K562 (cell line): ENCODE measurements at regions not wholly inside any gene's neighbourhood (a gene's known extent, or its start where the extent isn't known, plus 50 kb on each side); places are given as distances from the start of the nearest gene placed in this dataset.

ENCODE experiments used
- ATAC-seq: fragments of 200-7000 bp; cut with Tn5 transposase; 3 replicates; pipeline ENCODE4 v1.9.1; 2020; ENCODE audit warnings: moderate library complexity
- BruUV-seq: library from RNA; stranded (reverse); fragments of 400-500 nt; replicated peaks from 2 replicates; lab custom pipeline; 2021; lab: Mats Ljungman, UMichigan
- CTCF ChIA-PET: fragments of 300-600 bp; formaldehyde crosslinking; extraction: SDS; loops from one replicate; lab custom pipeline; 2021; ENCODE audit warnings: low intra/inter-chr PET ratio; lab: Yijun Ruan, JAX
- POLR2A ChIA-PET: fragments of 300-600, 350-650 bp; sonication (Branson Sonifier 250); formaldehyde crosslinking; extraction: SDS; loops from one replicate; lab custom pipeline; 2021; ENCODE audit warnings: antibody characterized with exemption, inconsistent platforms; lab: Yijun Ruan, JAX
- DNase-seq, 4 experiments: peaks; one replicate each; pipeline versions ENCODE4 v3.0.0 to v3.0.0-alpha.2; 2011 to 2018; ENCODE audit warnings: low spot score in 3 of 4, mixed read lengths in 3 of 4; ENCODE audit errors: extremely low read depth in 1 of 4
- FAIRE-seq: peaks from 2 replicates; lab custom pipeline; 2011; peaks lifted over from hg19 to GRCh38; lab: Jason Lieb, UNC
- H2AFZ ChIP-seq: 2 replicates; pipeline ENCODE4 v1.6.0; 2011; ENCODE audit warnings: low read depth, low read length, control low read depth, inconsistent platforms
- H3K27ac ChIP-seq: fragments of 200-600 bp; 3 replicates; pipeline ENCODE4 v1.8.0; 2011; ENCODE audit warnings: low read depth, mild to moderate bottlenecking, control low read depth, inconsistent platforms, low read length, moderate library complexity, mixed read lengths; ENCODE audit errors: extremely low read depth
- H3K27me3 ChIP-seq, 2 experiments: fragments of 300-600 bp in 1 of 2; 2 replicates in 1 of 2; 3 replicates in 1 of 2; pipeline versions ENCODE4 v1.6.0 to v1.8.0; 2011; ENCODE audit warnings: inconsistent platforms in 2 of 2, low read length in 2 of 2, mild to moderate bottlenecking in 1 of 2, mixed read lengths in 1 of 2, moderate library complexity in 1 of 2; ENCODE audit not compliant: control insufficient read depth in 2 of 2, insufficient read depth in 2 of 2
- H3K36me3 ChIP-seq: fragments of 300-600 bp; 3 replicates; pipeline ENCODE4 v1.8.0; 2011; ENCODE audit warnings: mild to moderate bottlenecking, low read length, inconsistent platforms; ENCODE audit not compliant: control insufficient read depth, insufficient read depth
- H3K4me1 ChIP-seq, 2 experiments: fragments of 200-600 bp in 1 of 2; replicated peaks in 1 of 2; 2 replicates in 1 of 2; 3 replicates in 1 of 2; pipeline versions ENCODE4 v1.5.1 to v1.8.0; 2011; ENCODE audit warnings: inconsistent platforms in 2 of 2, low read length in 2 of 2, mild to moderate bottlenecking in 1 of 2, mixed read lengths in 1 of 2, moderate library complexity in 1 of 2; ENCODE audit not compliant: control insufficient read depth in 2 of 2, insufficient read depth in 2 of 2
- H3K4me2 ChIP-seq: 2 replicates; pipeline ENCODE4 v1.6.1; 2011; ENCODE audit warnings: low read length, control low read depth, inconsistent platforms, mixed read lengths; ENCODE audit not compliant: insufficient read depth
- H3K4me3 ChIP-seq: fragments of 200-600 bp; sonication (generic), shearing (Covaris generic); 2 replicates; pipeline ENCODE4 v1.5.1; 2016; ENCODE audit warnings: control low read depth, inconsistent platforms
- H3K79me2 ChIP-seq: fragments of 200-600 bp; 3 replicates; pipeline ENCODE4 v1.8.0; 2011; ENCODE audit warnings: low read length, inconsistent platforms; ENCODE audit not compliant: control insufficient read depth, insufficient read depth
- H3K9ac ChIP-seq, 2 experiments: 2 replicates each; pipeline versions ENCODE4 v1.6.0 to v1.6.1; 2011; ENCODE audit warnings: low read depth in 2 of 2, low read length in 2 of 2, control low read depth in 1 of 2, inconsistent platforms in 1 of 2, mild to moderate bottlenecking in 1 of 2, mixed read lengths in 1 of 2; ENCODE audit not compliant: insufficient read depth in 1 of 2
- H3K9me1 ChIP-seq: one replicate; pipeline ENCODE4 v1.6.0; 2011; ENCODE audit warnings: inconsistent platforms, mild to moderate bottlenecking, low read length, moderate library complexity; ENCODE audit not compliant: control insufficient read depth, insufficient read depth
- H3K9me3 ChIP-seq: replicated peaks from 2 replicates; pipeline ENCODE4 v1.5.1; 2011; ENCODE audit warnings: low read depth, low read length, inconsistent platforms; ENCODE audit not compliant: control insufficient read depth, insufficient read depth
- H4K20me1 ChIP-seq: replicated peaks from 2 replicates; pipeline ENCODE4 v1.6.1; 2011; ENCODE audit warnings: low read length, inconsistent platforms, mixed read lengths; ENCODE audit not compliant: control insufficient read depth, insufficient read depth
- CHD4 ChIP-seq: fragments of 200-600 bp; sonication (generic); IDR thresholded peaks from 3 replicates; pipeline ENCODE4 v1.6.1; 2012; ENCODE audit warnings: low read depth, mild to moderate bottlenecking, mixed read lengths, low read length, inconsistent platforms; ENCODE audit not compliant: insufficient read depth, insufficient replicate concordance, poor library complexity, severe bottlenecking
- FUS ChIP-seq: fragments of 200-400 bp; formaldehyde crosslinking; optimal IDR thresholded peaks from 2 replicates; pipeline ENCODE3; 2017; ENCODE audit warnings: low read depth, low read length
- HNRNPL ChIP-seq: fragments of 200-400 bp; formaldehyde crosslinking; IDR thresholded peaks from 2 replicates; pipeline ENCODE4 v1.6.1; 2017; ENCODE audit warnings: low read depth, mild to moderate bottlenecking, low read length
- ILK ChIP-seq: fragments of 450-650 bp; IDR thresholded peaks from 2 replicates; pipeline ENCODE4 v1.6.1; 2016; ENCODE audit warnings: missing genetic modification characterization, low read depth, mild to moderate bottlenecking, missing compliant biosample characterization, moderate library complexity, borderline replicate concordance
- KLF10 ChIP-seq: fragments of 250-450 bp; sonication (Bioruptor Pico); IDR thresholded peaks from 2 replicates; pipeline ENCODE4 v1.6.1; 2021; ENCODE audit warnings: matching md5 sums
- MAFF ChIP-seq: IDR thresholded peaks from 2 replicates; pipeline ENCODE4 v1.6.1; 2012; ENCODE audit warnings: low read length, improper control_type of control experiment
- PBX2 ChIP-seq, 2 experiments: IDR thresholded peaks in 1 of 2; conservative IDR thresholded peaks in 1 of 2; 2 replicates each; pipeline ENCODE4 v1.6.1; 2016; ENCODE audit warnings: low read depth in 2 of 2, mild to moderate bottlenecking in 1 of 2, missing compliant biosample characterization in 1 of 2, missing genetic modification characterization in 1 of 2, moderate library complexity in 1 of 2
- PHTF2 ChIP-seq: fragments of 250-450 bp; sonication (Bioruptor Pico); IDR thresholded peaks from 2 replicates; pipeline ENCODE4 v1.5.0; 2021; ENCODE audit warnings: mild to moderate bottlenecking
- TEAD1 ChIP-seq, 2 experiments: fragments of 450-650 bp in 1 of 2; sonication (generic) in 1 of 2; formaldehyde crosslinking; IDR thresholded peaks; 2 replicates each; pipeline versions ENCODE4 v1.4.0 to v1.8.0; 2020 to 2022; ENCODE audit warnings: mild to moderate bottlenecking in 2 of 2, missing genetic modification reagents in 1 of 2
- ZBTB7A ChIP-seq: IDR thresholded peaks from 2 replicates; pipeline ENCODE4 v1.6.1; 2011; ENCODE audit warnings: low read depth, mild to moderate bottlenecking, low read length, moderate library complexity, borderline replicate concordance; ENCODE audit not compliant: control insufficient read depth
- ZFP1 ChIP-seq: fragments of 450-650 bp; formaldehyde crosslinking; IDR thresholded peaks from 2 replicates; pipeline ENCODE4 v1.4.0; 2020; ENCODE audit warnings: mild to moderate bottlenecking, mixed read lengths
- ZNF197 ChIP-seq: fragments of 200-800 bp; sonication (Bioruptor generic); IDR thresholded peaks from 2 replicates; pipeline ENCODE4 v1.6.1; 2016; ENCODE audit warnings: low read depth, missing genetic modification characterization, missing compliant biosample characterization
- ZNF551 ChIP-seq: fragments of 250-450 bp; sonication (Bioruptor Pico); IDR thresholded peaks from 2 replicates; pipeline ENCODE4 v1.5.0; 2021; ENCODE audit warnings: mild to moderate bottlenecking, moderate library complexity
- ZNF644 ChIP-seq: fragments of 200-800 bp; sonication (Bioruptor generic); IDR thresholded peaks from 2 replicates; pipeline ENCODE4 v1.6.1; 2016; ENCODE audit warnings: low read depth, missing genetic modification characterization, missing compliant biosample characterization
- ZSCAN29 ChIP-seq: fragments of 450-650 bp; IDR thresholded peaks from 2 replicates; pipeline ENCODE4 v1.6.1; 2017
- WGBS: fragments of 100-300 bp; shearing (Covaris generic); methylation state at CpG from one replicate; pipeline ENCODE4 v1.1.6; 2016; ENCODE audit warnings: low coverage, mixed read lengths; ENCODE audit not compliant: insufficient coverage; ENCODE audit errors: missing lambda C conversion rate; 5-methylcytosine and 5-hydroxymethylcytosine counted together
- in situ Hi-C: fragments of 300-500 bp; cut with MboI; formaldehyde crosslinking; loops from 4 replicates; pipeline ENCODE4 v1.15.0; 2018; ENCODE audit warnings: inconsistent platforms, mixed read lengths
- intact Hi-C: fragments of 100-400 bp; cut with micrococcal nuclease; formaldehyde crosslinking; loops from 2 replicates; pipeline ENCODE4 v1.14.2; 2022
- TF ChIP-seq, protein P1 (sequence below): sonication (generic); formaldehyde crosslinking; IDR thresholded peaks from 2 replicates; pipeline ENCODE4 v1.8.1; 2023; ENCODE audit warnings: mild to moderate bottlenecking, missing genetic modification reagents, moderate library complexity
- TF ChIP-seq, protein P2 (sequence below), 2 experiments: fragments of 200-800 bp in 1 of 2; sonication (Bioruptor generic) in 1 of 2; sonication (generic) in 1 of 2; formaldehyde crosslinking in 1 of 2; IDR thresholded peaks in 1 of 2; conservative IDR thresholded peaks in 1 of 2; 2 replicates each; pipeline versions ENCODE4 v1.5.0 to v1.6.1; 2016 to 2020; ENCODE audit warnings: missing compliant biosample characterization in 1 of 2, missing genetic modification characterization in 1 of 2, missing genetic modification reagents in 1 of 2

GRCh38 chr22:26968859-26969523, 311.6 kb downstream of the MIAT start:
- in situ Hi-C loops, result no loop called here
- DNase-seq (no peak), ATAC-seq (no peak), FAIRE-seq (no peak)
- CTCF ChIA-PET, result no interaction called here
- Histone ChIP-seq H2AFZ (no peak overlapping the region), H3K4me3 (no peak overlapping the region), H3K4me2 (no peak overlapping the region), H3K9ac (no peak overlapping the region), H3K4me1 (no peaks in the 10 kb centered on the region), H3K9me1 (no peaks in the 10 kb centered on the region), H3K79me2 (no peaks in the 10 kb centered on the region), H3K27me3 (no peaks in the 10 kb centered on the region), H4K20me1 (no peaks in the 10 kb centered on the region), H3K27ac (no peak overlapping the region), H3K36me3 (no peaks in the 10 kb centered on the region), H3K9me3 (no peaks in the 10 kb centered on the region)
- intact Hi-C loops, result no loop called here
- no TSS peak for BruUV-seq
- WGBS, result 0% methylated on average over 6 of the region's 6 CpGs
- POLR2A ChIA-PET, result no interaction called here
- no peak for TF ChIP-seq MAFF
- no peak for TF ChIP-seq ZFP1
- no peak for TF ChIP-seq ZBTB7A
- TF ChIP-seq, protein P1, sequence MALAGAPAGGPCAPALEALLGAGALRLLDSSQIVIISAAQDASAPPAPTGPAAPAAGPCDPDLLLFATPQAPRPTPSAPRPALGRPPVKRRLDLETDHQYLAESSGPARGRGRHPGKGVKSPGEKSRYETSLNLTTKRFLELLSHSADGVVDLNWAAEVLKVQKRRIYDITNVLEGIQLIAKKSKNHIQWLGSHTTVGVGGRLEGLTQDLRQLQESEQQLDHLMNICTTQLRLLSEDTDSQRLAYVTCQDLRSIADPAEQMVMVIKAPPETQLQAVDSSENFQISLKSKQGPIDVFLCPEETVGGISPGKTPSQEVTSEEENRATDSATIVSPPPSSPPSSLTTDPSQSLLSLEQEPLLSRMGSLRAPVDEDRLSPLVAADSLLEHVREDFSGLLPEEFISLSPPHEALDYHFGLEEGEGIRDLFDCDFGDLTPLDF, result no peak
- TF ChIP-seq, protein P2, sequence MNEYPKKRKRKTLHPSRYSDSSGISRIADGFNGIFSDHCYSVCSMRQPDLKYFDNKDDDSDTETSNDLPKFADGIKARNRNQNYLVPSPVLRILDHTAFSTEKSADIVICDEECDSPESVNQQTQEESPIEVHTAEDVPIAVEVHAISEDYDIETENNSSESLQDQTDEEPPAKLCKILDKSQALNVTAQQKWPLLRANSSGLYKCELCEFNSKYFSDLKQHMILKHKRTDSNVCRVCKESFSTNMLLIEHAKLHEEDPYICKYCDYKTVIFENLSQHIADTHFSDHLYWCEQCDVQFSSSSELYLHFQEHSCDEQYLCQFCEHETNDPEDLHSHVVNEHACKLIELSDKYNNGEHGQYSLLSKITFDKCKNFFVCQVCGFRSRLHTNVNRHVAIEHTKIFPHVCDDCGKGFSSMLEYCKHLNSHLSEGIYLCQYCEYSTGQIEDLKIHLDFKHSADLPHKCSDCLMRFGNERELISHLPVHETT (CRISPR knock-in tag; conservative IDR thresholded peaks at IDR 0.05 in 1 of 2, IDR thresholded peaks at IDR 0.05 in 1 of 2), result no peak
- TF ChIP-seq KLF10, result no peak
- no peak for TF ChIP-seq PHTF2 (CRISPR knock-in tag)
- no peak for TF ChIP-seq PBX2 (CRISPR knock-in tag; IDR thresholded peaks at IDR 0.05; ENCODE audit: low read depth)
- no peak for TF ChIP-seq PBX2 (tag; conservative IDR thresholded peaks at IDR 0.05; ENCODE audit: low read depth)
- TF ChIP-seq HNRNPL, result no peak
- TF ChIP-seq ZSCAN29, result no peak
- TF ChIP-seq ZNF551 (CRISPR knock-in tag), result no peak
- no peak for TF ChIP-seq CHD4
- no peak for TF ChIP-seq FUS
- TF ChIP-seq ZNF197, result no peak
- no peak for TF ChIP-seq ILK
- TF ChIP-seq ZNF644 (tag), result no peak
- TF ChIP-seq TEAD1 (CRISPR knock-in tag; IDR thresholded peaks at IDR 0.05), result no peak
